HG03108 (cell line): ENCODE measurements at regions not wholly inside any gene's neighbourhood (a gene's known extent, or its start where the extent isn't known, plus 50 kb on each side); places are given as distances from the start of the nearest gene placed in this dataset.
"Not testable (repeated sequence)": the region's sequence is repeated elsewhere in the genome, so short reads cannot be mapped to it uniquely, and the experiment has no call there.

Experiments used
- ATAC-seq: cut with Tn5 transposase; IDR thresholded peaks from one replicate; pipeline ENCODE4 v1.9.1; 2021; ENCODE audit warnings: moderate library complexity; ENCODE audit not compliant: unreplicated experiment

DNA sequence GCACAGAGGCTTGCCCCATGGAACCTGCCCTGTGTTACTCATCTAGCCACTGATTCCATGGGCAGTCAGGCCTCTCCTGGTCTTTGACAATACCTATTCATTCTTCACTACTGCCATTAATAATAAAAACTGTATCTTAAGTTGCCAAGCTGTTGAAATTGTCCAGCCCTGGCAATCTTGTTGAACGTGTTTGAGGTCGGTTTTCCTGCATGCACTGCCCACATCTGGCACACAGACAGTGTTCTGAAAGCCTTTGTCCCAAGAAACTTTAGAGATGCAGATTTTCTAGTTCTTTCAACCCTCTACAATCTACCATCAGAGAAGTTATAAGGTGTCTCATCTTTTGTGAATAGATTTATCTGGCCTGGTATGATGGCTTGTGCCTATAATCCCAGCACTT lies 567.2 kb upstream of the NECTIN3 start:
- ATAC-seq: no peak

- no peak for ATAC-seq
Observed at GRCh38 chr3:110504901-110505300, 566.7 kb upstream of the NECTIN3 start.

DNA sequence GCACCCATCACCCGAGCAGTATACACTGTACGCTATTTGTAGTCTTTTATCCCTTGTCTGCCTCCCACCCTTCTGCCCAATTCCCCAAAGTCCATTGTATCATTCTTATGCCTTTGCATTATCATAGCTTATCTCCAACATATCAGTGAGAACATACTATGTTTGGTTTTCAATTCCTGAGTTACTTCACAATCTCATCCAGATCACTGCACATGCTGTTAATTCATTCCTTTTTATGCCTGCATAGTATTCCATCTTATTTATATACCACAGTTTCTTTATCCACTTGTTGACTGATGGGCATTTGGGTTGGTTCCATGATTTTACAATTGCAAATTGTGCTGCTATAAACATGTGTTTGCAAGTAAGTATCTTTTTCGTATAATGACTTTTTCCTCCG lies 564.7 kb upstream of the NECTIN3 start:
- ATAC-seq: no peak

- not testable (repeated sequence) for ATAC-seq
Observed at GRCh38 chr3:110507570-110507969, 564.0 kb upstream of the NECTIN3 start.

DNA sequence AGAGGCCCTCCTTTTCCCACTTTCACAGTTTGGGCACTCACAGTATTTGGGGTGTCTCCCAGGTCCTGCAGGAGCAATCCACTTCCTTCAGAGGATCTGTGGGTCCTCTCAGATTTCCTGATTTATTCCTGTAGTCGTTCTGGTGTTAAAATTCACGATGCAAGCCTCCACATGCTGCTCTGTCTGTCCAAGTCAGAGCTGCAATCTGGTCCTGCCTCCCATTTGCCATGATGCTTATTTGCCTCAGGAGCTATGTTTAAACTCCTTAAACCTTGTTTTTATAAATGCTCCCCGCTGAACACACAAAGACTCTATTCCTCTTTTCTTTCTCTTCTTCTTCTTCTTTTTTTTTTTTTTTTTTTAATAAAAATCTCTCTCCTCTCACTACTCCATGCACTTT lies 558.7 kb upstream of the NECTIN3 start:
- no peak for ATAC-seq

DNA sequence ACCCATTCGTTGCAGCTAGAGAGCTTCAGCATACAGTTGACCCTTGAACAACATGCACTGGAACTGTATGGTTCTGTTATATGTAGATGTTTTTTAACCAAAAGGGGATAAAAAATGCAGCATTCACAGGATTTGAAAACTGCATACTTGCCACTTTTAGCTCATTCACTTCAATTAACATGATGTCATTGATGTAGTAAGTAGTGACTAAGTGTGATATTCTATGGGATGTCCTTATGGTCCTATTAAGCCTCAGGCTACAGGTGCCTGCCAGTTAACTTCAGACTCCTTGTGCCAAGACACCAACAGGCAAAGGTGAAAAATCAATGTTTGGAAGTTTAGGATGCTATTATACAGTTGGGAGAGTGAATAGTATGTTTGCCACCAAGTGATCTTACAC lies 553.6 kb upstream of the NECTIN3 start:
- no peak for ATAC-seq

- ATAC-seq: no peak
Observed at GRCh38 chr3:110519071-110519470, 552.5 kb upstream of the NECTIN3 start.

- no peak for ATAC-seq
Observed at GRCh38 chr3:110521019-110521418, 550.6 kb upstream of the NECTIN3 start.

DNA sequence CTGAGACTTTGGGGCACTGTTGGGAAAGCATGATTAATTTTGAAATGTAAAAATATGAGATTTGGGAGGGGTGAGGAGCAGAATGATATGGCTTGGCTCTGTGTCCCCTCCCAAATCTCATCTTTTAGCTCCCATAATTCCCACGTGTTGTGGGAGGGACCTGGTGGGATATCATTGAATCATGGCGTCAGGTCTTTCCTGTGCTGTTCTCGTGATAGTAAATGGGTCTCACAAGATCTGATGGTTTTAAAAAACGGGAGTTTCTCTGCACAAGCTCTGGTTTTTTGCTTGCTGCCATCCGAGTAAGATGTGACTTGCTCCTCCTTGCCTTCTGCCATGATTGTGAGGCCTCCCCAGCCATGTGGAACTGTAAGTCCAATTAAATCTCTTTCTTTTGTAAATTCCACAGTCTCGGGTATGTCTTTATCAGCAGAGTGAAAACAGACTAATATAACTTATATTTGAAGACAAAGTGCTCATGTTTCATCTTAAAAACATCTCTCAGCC lies 546.0 kb upstream of the NECTIN3 start:
- not testable (repeated sequence) for ATAC-seq

GRCh38 chr3:110526777-110527727 lies 544.6 kb upstream of the NECTIN3 start:
- no peak for ATAC-seq

DNA sequence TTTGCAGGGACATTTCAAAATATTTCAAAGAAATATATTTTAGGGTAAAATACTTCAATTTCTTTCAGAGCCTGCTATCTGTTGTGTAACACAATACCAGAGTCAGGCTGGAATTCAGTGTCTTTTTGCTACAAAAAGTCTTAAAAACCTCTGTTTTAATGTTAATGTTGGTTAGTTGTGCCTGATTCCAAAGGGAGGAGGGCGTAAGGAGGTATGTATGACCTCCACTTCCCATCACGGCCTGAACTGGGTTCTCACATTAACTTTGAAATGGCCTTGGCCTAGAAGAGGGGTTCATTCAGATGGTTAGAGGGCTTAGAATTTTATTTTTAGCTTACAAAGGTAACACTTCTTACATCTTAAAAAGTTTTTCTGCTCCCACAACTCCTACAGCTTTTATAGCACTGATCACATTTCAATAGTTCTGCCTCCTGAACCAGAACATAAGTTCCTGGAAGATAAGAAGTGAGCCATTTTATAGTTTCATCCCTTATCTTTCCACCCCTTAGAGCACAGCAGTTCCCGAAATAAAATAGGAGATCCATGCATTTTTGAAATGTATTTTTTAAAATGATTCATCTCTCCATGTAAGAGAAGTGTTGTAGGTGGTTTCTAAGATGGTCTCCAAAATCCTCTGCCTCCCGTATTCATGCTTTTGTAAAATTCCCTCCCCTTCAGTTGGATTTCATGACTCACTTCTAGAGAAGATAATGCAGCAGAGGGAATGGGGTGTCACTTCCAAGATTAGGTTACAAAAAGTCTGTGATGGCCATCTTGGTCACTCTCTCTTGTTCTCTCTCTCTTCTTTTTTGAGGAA lies 543.1 kb upstream of the NECTIN3 start:
- ATAC-seq: no peak

DNA sequence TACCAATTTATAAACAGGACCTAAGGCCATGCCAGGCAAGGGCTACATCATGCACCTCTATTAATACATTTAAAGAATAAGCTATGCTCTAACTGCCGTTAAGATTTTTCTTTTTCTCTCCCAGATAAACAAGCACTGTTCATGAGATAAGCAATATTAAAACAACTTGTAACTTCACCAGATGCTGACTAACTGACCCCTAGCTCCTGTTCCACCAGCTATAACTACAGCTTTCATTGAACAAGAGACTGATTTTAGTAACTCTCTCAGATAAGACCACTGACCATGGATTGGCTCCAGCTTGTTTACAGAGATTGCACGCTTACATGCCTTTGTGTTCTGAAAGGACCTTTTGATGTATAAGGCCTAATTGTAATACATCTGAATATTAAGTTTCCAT lies 540.7 kb upstream of the NECTIN3 start:
- no peak for ATAC-seq

- ATAC-seq: no peak
Observed at GRCh38 chr3:110533089-110533488, 538.5 kb upstream of the NECTIN3 start.

DNA sequence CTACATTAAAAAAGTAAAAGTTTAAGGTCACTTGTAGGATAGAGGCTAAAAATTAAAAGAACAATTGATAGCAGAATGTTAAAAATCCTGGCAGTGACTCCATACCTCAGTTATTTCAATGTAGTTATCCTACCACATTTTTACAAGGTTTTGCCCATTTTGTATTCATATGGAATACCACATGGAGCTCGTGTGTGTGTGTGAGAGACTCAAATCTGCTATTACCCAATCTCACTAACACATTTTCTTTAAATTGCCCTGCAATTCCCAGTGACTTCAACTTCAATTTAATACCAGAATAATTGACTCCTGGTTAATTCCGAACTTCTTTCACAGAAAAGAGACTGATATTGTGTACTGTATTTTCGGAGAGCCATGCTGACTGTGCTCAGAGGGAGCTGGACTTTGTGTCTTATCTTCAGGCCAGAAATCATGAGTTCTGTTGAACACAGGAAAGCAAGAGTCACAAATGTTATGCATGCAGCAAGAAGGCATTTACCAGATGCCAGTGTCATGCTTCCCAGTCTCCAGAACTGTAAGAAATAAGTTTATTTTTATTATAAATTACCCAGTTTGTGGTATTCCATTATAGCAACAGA lies 529.0 kb upstream of the NECTIN3 start:
- no peak for ATAC-seq

- ATAC-seq: no peak
Observed at GRCh38 chr3:110544730-110545129, 526.9 kb upstream of the NECTIN3 start.

GRCh38 chr3:110550511-110550910 lies 521.1 kb upstream of the NECTIN3 start:
- no peak for ATAC-seq

- ATAC-seq: no peak
Observed at GRCh38 chr3:110562621-110563020, 509.0 kb upstream of the NECTIN3 start.

GRCh38 chr3:110564674-110565073 lies 506.9 kb upstream of the NECTIN3 start:
- ATAC-seq: no peak

DNA sequence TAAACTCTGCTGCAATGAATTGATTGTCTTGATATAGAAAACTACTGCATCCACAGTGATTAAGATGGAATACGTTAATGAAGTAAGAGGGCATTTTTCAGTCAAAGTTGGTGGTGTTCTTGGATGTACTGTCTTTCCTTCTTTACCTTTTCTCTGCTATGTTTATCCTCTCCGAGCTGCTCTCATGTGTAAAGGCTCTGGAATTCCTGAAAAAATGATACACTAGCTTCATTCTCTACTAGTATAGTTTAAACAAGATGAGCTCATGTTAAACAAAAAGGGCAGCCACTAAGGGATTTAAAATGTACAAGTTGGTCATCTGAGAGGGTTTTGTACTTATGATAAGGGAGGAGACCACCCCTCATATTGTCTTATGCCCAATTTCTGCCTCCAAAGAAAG lies 504.6 kb upstream of the NECTIN3 start:
- ATAC-seq: no peak

DNA sequence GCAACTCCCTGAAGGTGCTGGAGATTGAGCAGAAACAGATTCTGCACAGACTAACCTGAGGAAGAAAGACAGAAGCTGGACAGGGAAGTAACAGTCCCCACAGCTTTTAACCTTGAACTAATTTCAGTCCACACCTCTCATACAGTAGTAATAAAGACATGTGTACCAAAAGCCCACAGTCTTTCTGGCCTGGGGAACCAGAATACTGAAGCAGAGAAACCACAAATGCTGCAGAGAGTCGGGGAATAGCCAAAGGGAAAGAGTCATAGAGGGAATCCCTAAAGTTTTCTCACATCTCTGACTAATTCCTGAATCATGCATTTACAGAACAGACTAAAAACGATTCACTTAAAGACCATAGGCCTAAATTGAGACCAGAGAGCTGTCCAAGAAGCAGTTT lies 503.4 kb upstream of the NECTIN3 start:
- ATAC-seq: no peak

- ATAC-seq: no peak
Observed at GRCh38 chr3:110569073-110569472, 502.5 kb upstream of the NECTIN3 start.
